Natural killer cell treated with Interleukin-12 subunit alpha and Interleukin-12 subunit beta and Interleukin-15 and Interleukin-18, amount 100 ng/mL, for 72 hours (primary cell): ENCODE measurements at regions not wholly inside any gene's neighbourhood (a gene's known extent, or its start where the extent isn't known, plus 50 kb on each side); places are given as distances from the start of the nearest gene placed in this dataset.
A peak's percentile ranks its signal among the peaks of the same experiment; 100 is the strongest.

Experiments
- ATAC-seq, 2 donors: fragments of 150-1000 bp; cut with Tn5 transposase in 1 of 2; sonication (Bioruptor Pico), chemical (Tn5 transposase) in 1 of 2; 2 replicates each; pipeline ENCODE4 v1.10.0; 2021
- DNase-seq: peaks from one replicate; pipeline ENCODE4 v3.0.0; 2022; ENCODE audit warnings: low spot score
- H3K27ac Mint-ChIP-seq, 2 donors: 1 replicate in 1 of 2; 2 replicates in 1 of 2; pipeline ENCODE4 v1.8.0; 2022; ENCODE audit warnings: mixed read lengths in 2 of 2, mild to moderate bottlenecking in 1 of 2, moderate library complexity in 1 of 2
- H3K27me3 Mint-ChIP-seq, 2 donors: 1 replicate in 1 of 2; 2 replicates in 1 of 2; pipeline ENCODE4 v1.8.0; 2022; ENCODE audit warnings: mixed read lengths in 2 of 2
- H3K36me3 Mint-ChIP-seq: one replicate; pipeline ENCODE4 v1.8.0; 2022; ENCODE audit warnings: mixed read lengths
- H3K4me1 Mint-ChIP-seq, 2 donors: 1 replicate in 1 of 2; 2 replicates in 1 of 2; pipeline ENCODE4 v1.8.0; 2022; ENCODE audit warnings: low read depth in 2 of 2, mixed read lengths in 2 of 2, mild to moderate bottlenecking in 1 of 2
- H3K4me3 Mint-ChIP-seq: one replicate; pipeline ENCODE4 v1.8.0; 2022; ENCODE audit warnings: mixed read lengths
- H3K9me3 Mint-ChIP-seq: 2 replicates; pipeline ENCODE4 v1.8.0; 2022; ENCODE audit warnings: mixed read lengths

DNA sequence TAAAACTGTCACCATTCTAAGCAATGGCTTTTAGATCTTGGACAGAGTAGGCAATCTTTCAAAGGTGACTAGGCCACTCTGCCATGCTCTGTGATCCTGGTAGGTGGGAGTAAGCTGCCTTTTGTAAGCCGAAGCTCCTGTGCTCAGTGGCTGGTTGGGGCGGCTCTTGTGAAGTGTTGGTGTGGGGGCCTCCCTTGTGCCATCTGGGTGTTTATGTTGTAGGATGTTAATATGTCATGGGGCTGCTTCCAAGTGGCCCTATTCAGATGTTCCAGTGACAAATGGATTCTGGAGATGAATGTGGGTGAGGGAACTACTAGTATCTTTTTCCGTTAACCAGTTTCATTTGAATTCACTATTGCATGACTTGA is 116.8 kb upstream of the SPRED2 start:
- H3K9me3 Mint-ChIP-seq: no peaks in the 10 kb centered on the region
- DNase-seq (no peak), ATAC-seq (no peak)
- H3K4me1 Mint-ChIP-seq: peaks cover 10 to 13% of the 10 kb centered on the region in 2 donors
- no peak overlapping the region for H3K4me3 Mint-ChIP-seq
- no peak overlapping the region for H3K27ac Mint-ChIP-seq
- no peaks in the 10 kb centered on the region for H3K36me3 Mint-ChIP-seq
- H3K27me3 Mint-ChIP-seq: peaks cover 5 to 15% of the 10 kb centered on the region in 2 donors

- no peak for ATAC-seq
- H3K4me1 Mint-ChIP-seq: peaks cover 7 to 10% of the 10 kb centered on the region in 2 donors
- no peak overlapping the region for H3K27ac Mint-ChIP-seq
- no peak overlapping the region for H3K4me3 Mint-ChIP-seq
- H3K36me3 Mint-ChIP-seq: no peaks in the 10 kb centered on the region
- no peak for DNase-seq
- H3K9me3 Mint-ChIP-seq: no peaks in the 10 kb centered on the region
- peaks cover 4 to 15% of the 10 kb centered on the region in 2 donors for H3K27me3 Mint-ChIP-seq
These were observed 116.3 kb upstream of the SPRED2 start for GRCh38 chr2:65548576-65549256.

DNA sequence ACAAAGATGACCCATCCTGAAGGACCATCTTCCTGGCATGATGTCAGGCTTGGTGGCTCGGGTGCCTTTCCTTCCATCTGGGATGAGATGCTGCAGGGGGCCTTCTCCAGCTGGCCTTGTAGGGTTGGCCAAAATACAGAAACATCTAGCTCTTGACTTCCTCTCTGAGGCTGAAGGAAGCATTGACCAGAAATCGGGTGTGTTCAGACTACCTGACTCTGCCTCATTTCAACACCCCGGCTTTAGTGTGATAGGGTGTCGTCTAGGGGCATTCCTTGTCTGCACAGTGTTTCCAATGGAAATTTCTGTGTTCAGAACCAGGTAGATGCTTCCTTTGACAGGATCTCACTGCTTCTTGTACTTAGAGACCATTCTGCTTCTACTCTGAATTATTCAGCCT is 115.7 kb upstream of the SPRED2 start:
- H3K4me1 Mint-ChIP-seq: peaks cover 6 to 7% of the 10 kb centered on the region in 2 donors
- H3K36me3 Mint-ChIP-seq: no peaks in the 10 kb centered on the region
- H3K27me3 Mint-ChIP-seq: peaks cover 0 to 11% of the 10 kb centered on the region in 2 donors
- ATAC-seq (no peak), DNase-seq (no peak)
- H3K9me3 Mint-ChIP-seq: no peaks in the 10 kb centered on the region
- H3K27ac Mint-ChIP-seq: no peak overlapping the region
- no peak overlapping the region for H3K4me3 Mint-ChIP-seq

DNA sequence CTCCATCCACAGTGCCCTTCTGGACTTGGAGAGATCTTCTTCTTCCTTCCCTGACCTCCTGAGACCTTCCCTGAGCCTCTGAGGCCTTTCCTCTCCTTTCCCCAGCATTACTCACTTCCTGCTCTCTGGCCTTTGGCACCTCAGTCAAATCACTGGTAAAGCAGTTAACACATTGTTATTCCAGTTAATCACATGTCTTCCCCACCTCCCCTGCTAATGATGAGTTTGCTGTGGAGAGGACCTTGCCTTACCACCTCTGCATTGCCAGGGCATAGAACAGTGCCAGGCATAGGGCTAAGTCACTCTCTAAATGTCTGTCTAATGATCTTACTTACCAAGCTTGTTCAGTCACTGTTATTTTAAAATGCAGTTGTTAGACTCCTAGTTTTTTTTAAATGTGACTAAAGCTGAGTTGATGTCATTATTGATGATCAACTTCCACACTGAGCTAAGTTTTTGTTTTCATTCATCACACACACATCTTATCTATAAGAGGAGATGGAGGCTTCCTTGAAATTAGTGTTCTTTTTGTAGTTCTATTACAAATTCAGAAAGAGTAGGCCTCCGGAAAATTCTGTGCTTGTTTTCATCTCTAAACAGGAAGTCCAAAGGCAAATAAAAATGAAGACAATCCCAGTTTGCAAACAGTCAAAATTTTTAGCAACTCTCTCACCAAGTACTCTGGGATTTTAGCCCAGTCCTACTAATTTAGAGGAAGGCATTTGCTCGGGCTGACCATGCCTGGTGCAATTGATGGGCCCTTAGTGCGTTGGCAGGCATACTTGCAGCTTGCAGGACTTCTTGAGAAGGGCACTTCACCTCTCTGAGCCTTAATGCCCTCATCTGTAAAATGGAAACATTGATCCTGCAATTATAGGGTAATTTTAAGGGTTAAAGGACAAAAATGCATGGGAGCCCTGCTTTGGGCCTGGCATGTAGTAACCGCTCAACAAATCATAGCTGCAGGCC is 113.7 kb upstream of the SPRED2 start:
- Mint-ChIP-seq H3K27ac (no peak overlapping the region), H3K4me3 (no peak overlapping the region), H3K4me1 (peaks cover 6 to 7% of the 10 kb centered on the region in 2 donors), H3K9me3 (no peaks in the 10 kb centered on the region), H3K36me3 (no peaks in the 10 kb centered on the region), H3K27me3 (peaks cover 0 to 11% of the 10 kb centered on the region in 2 donors)
- ATAC-seq: peak; percentile 11 to 37
- no peak for DNase-seq

- H3K27me3 Mint-ChIP-seq: peaks cover 0 to 11% of the 10 kb centered on the region in 2 donors
- H3K36me3 Mint-ChIP-seq: no peaks in the 10 kb centered on the region
- H3K27ac Mint-ChIP-seq: no peak overlapping the region
- peaks cover 6 to 7% of the 10 kb centered on the region in 2 donors for H3K4me1 Mint-ChIP-seq
- no peak overlapping the region for H3K4me3 Mint-ChIP-seq
- ATAC-seq (no peak), DNase-seq (no peak)
- H3K9me3 Mint-ChIP-seq: no peaks in the 10 kb centered on the region
These were observed 109.4 kb upstream of the SPRED2 start for GRCh38 chr2:65541773-65542172.

DNA sequence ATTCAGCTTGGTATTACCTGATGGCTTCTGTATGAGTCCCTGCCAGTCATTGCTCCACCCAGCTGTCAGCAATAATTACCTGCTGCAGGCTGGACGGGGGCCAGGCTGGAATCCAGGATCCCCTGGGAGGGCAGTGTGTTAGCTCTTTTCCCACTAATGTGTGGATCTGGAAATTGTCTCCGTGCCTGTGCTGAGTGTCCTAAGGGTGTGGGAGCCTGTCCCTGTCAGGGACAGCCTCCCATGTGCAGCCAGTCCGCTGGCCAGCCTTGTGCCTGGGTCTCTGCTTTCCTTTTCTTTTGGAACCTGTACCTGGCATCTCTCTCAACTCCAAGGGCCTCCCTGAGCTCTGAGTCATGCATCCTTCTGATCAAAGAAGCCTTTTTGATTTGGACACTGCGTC is 107.2 kb upstream of the SPRED2 start:
- DNase-seq (no peak), ATAC-seq (no peak)
- Mint-ChIP-seq H3K4me3 (no peak overlapping the region), H3K36me3 (no peaks in the 10 kb centered on the region), H3K4me1 (no peaks in the 10 kb centered on the region), H3K9me3 (no peaks in the 10 kb centered on the region), H3K27me3 (peaks cover 0 to 5% of the 10 kb centered on the region in 2 donors), H3K27ac (no peak overlapping the region)

GRCh38 chr2:65537651-65538385 is 105.4 kb upstream of the SPRED2 start:
- no peak for ATAC-seq
- Mint-ChIP-seq H3K27me3 (peaks cover 0 to 3% of the 10 kb centered on the region in 2 donors), H3K4me1 (no peaks in the 10 kb centered on the region), H3K36me3 (no peaks in the 10 kb centered on the region), H3K9me3 (no peaks in the 10 kb centered on the region), H3K4me3 (no peak overlapping the region), H3K27ac (no peak overlapping the region)
- DNase-seq: no peak

- H3K4me3 Mint-ChIP-seq: no peak overlapping the region
- no peaks in the 10 kb centered on the region for H3K36me3 Mint-ChIP-seq
- peaks cover 0 to 3% of the 10 kb centered on the region in 2 donors for H3K27me3 Mint-ChIP-seq
- DNase-seq (no peak), ATAC-seq (no peak)
- H3K27ac Mint-ChIP-seq: no peak overlapping the region
- H3K9me3 Mint-ChIP-seq: no peaks in the 10 kb centered on the region
- H3K4me1 Mint-ChIP-seq: no peaks in the 10 kb centered on the region
These were observed 104.2 kb upstream of the SPRED2 start for GRCh38 chr2:65536596-65536995.

- DNase-seq: no peak
- ATAC-seq: peak; percentile 32 to 58
- no peaks in the 10 kb centered on the region for H3K36me3 Mint-ChIP-seq
These were observed 100.5 kb upstream of the SPRED2 start for GRCh38 chr2:65532937-65533336.

GRCh38 chr2:65532326-65532725 is 99.9 kb upstream of the SPRED2 start:
- Mint-ChIP-seq H3K27ac (no peak overlapping the region), H3K27me3 (peaks cover 8 to 23% of the 10 kb centered on the region in 2 donors), H3K36me3 (no peaks in the 10 kb centered on the region), H3K4me1 (no peaks in the 10 kb centered on the region), H3K9me3 (no peaks in the 10 kb centered on the region), H3K4me3 (no peak overlapping the region)
- ATAC-seq (no peak), DNase-seq (no peak)

More at GRCh38 chr2:65532937-65533336, 100.5 kb upstream of the SPRED2 start:
- H3K27me3 Mint-ChIP-seq: peaks cover 8 to 21% of the 10 kb centered on the region in 2 donors
- no peaks in the 10 kb centered on the region for H3K9me3 Mint-ChIP-seq
- H3K27ac Mint-ChIP-seq: no peak overlapping the region
- no peaks in the 10 kb centered on the region for H3K4me1 Mint-ChIP-seq
- no peak overlapping the region for H3K4me3 Mint-ChIP-seq

GRCh38 chr2:65530547-65531320 is 98.3 kb upstream of the SPRED2 start:
- peaks cover 13 to 23% of the 10 kb centered on the region in 2 donors for H3K27me3 Mint-ChIP-seq
- ATAC-seq (no peak), DNase-seq (no peak)
- H3K9me3 Mint-ChIP-seq: no peaks in the 10 kb centered on the region
- no peak overlapping the region for H3K27ac Mint-ChIP-seq
- no peaks in the 10 kb centered on the region for H3K4me1 Mint-ChIP-seq
- no peaks in the 10 kb centered on the region for H3K36me3 Mint-ChIP-seq
- no peak overlapping the region for H3K4me3 Mint-ChIP-seq

DNA sequence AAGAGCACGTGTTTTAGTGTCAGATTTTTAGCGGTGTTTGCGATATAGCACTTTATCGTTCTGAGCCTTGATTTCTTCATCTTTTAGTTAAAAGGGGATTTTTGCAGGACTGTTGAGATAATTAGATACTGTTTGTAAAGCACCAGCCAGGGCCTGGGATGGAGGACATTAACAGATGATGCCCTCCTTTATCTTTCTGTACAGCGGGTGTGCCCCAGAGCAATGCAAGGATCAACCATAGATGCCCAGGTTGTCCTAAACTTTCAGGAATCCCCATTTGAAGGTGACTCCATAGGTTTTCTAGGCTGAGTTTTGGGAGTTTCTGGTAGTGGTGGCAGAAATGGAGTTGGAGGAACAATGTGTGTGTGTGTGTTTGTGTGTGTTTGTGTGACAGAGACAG is 97.0 kb upstream of the SPRED2 start:
- no peaks in the 10 kb centered on the region for H3K4me1 Mint-ChIP-seq
- H3K4me3 Mint-ChIP-seq: no peak overlapping the region
- no peaks in the 10 kb centered on the region for H3K36me3 Mint-ChIP-seq
- H3K27me3 Mint-ChIP-seq: peaks cover 16 to 28% of the 10 kb centered on the region in 2 donors
- H3K27ac Mint-ChIP-seq: no peak overlapping the region
- H3K9me3 Mint-ChIP-seq: no peaks in the 10 kb centered on the region
- DNase-seq (no peak), ATAC-seq (no peak)

- H3K27me3 Mint-ChIP-seq: peaks cover 19 to 36% of the 10 kb centered on the region in 2 donors
- DNase-seq (no peak), ATAC-seq (no peak)
- H3K4me1 Mint-ChIP-seq: no peaks in the 10 kb centered on the region
- H3K27ac Mint-ChIP-seq: no peak overlapping the region
- H3K9me3 Mint-ChIP-seq: no peaks in the 10 kb centered on the region
- no peak overlapping the region for H3K4me3 Mint-ChIP-seq
- H3K36me3 Mint-ChIP-seq: no peaks in the 10 kb centered on the region
These were observed 95.8 kb upstream of the SPRED2 start for GRCh38 chr2:65528241-65528574.
